ENCODE measurements at regions not wholly inside any gene's neighbourhood (a gene's known extent, or its start where the extent isn't known, plus 50 kb on each side); places are given as distances from the start of the nearest gene placed in this dataset.

- TF ChIP-seq, protein P1, sequence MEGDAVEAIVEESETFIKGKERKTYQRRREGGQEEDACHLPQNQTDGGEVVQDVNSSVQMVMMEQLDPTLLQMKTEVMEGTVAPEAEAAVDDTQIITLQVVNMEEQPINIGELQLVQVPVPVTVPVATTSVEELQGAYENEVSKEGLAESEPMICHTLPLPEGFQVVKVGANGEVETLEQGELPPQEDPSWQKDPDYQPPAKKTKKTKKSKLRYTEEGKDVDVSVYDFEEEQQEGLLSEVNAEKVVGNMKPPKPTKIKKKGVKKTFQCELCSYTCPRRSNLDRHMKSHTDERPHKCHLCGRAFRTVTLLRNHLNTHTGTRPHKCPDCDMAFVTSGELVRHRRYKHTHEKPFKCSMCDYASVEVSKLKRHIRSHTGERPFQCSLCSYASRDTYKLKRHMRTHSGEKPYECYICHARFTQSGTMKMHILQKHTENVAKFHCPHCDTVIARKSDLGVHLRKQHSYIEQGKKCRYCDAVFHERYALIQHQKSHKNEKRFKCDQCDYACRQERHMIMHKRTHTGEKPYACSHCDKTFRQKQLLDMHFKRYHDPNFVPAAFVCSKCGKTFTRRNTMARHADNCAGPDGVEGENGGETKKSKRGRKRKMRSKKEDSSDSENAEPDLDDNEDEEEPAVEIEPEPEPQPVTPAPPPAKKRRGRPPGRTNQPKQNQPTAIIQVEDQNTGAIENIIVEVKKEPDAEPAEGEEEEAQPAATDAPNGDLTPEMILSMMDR (IDR thresholded peaks at IDR 0.05), result no peak
- TF ChIP-seq POLR2A (IDR thresholded peaks at IDR 0.05), result no peak
Measured at GRCh38 chr20:54860716-54861115, 385.3 kb downstream of the DOK5 start.
